HG03521 (cell line): ENCODE measurements at regions not wholly inside any gene's neighbourhood (a gene's known extent, or its start where the extent isn't known, plus 50 kb on each side); places are given as distances from the start of the nearest gene placed in this dataset.

ENCODE experiments used
- ATAC-seq: cut with Tn5 transposase; IDR thresholded peaks from one replicate; pipeline ENCODE4 v1.9.1; 2021; ENCODE audit warnings: mild to moderate bottlenecking, moderate library complexity; ENCODE audit not compliant: unreplicated experiment

GRCh38 chr20:51163996-51164600, 141.2 kb upstream of the KCNG1 start:
- ATAC-seq: no peak

- ATAC-seq: no peak
These were observed 139.1 kb upstream of the KCNG1 start for GRCh38 chr20:51162015-51162414.

- no peak for ATAC-seq
These were observed 137.9 kb upstream of the KCNG1 start for GRCh38 chr20:51160821-51161220.

- ATAC-seq: no peak
These were observed 137.1 kb upstream of the KCNG1 start for GRCh38 chr20:51159981-51160380.

GRCh38 chr20:51159303-51159702, 136.4 kb upstream of the KCNG1 start:
- ATAC-seq: no peak

GRCh38 chr20:51158226-51158625, 135.3 kb upstream of the KCNG1 start:
- no peak for ATAC-seq

- no peak for ATAC-seq
These were observed 133.4 kb upstream of the KCNG1 start for GRCh38 chr20:51156041-51156982.

- no peak for ATAC-seq
These were observed 132.1 kb upstream of the KCNG1 start for GRCh38 chr20:51154708-51155690.

- no peak for ATAC-seq
These were observed 131.2 kb upstream of the KCNG1 start for GRCh38 chr20:51153867-51154707.

GRCh38 chr20:51148941-51149340, 126.0 kb upstream of the KCNG1 start:
- ATAC-seq: no peak

- ATAC-seq: no peak
These were observed 121.6 kb upstream of the KCNG1 start for GRCh38 chr20:51144476-51144875.

- ATAC-seq: no peak
These were observed 120.7 kb upstream of the KCNG1 start for GRCh38 chr20:51143652-51144051.

- ATAC-seq: no peak
These were observed 119.5 kb upstream of the KCNG1 start for GRCh38 chr20:51142448-51142847.

GRCh38 chr20:51140671-51141070, 117.8 kb upstream of the KCNG1 start:
- ATAC-seq: no peak

- ATAC-seq: no peak
These were observed 117.0 kb upstream of the KCNG1 start for GRCh38 chr20:51139891-51140290.

GRCh38 chr20:51138576-51138975, 115.7 kb upstream of the KCNG1 start:
- no peak for ATAC-seq

GRCh38 chr20:51137461-51137860, 114.6 kb upstream of the KCNG1 start:
- ATAC-seq: no peak

- no peak for ATAC-seq
These were observed 113.2 kb upstream of the KCNG1 start for GRCh38 chr20:51135926-51136715.

GRCh38 chr20:51134405-51134804, 111.5 kb upstream of the KCNG1 start:
- ATAC-seq: no peak
